ENCODE measurements at regions not wholly inside any gene's neighbourhood (a gene's known extent, or its start where the extent isn't known, plus 50 kb on each side); places are given as distances from the start of the nearest gene placed in this dataset.
"Not testable (repeated sequence)": the region's sequence is repeated elsewhere in the genome, so short reads cannot be mapped to it uniquely, and the experiment has no call there.

- POLR2A ChIA-PET: no interaction called here
- no peaks in the 10 kb centered on the region for H3K4me1 Mint-ChIP-seq
- no peak overlapping the region for H3K27ac Mint-ChIP-seq
- intact Hi-C loops (cut with DNase I, micrococcal nuclease): no loop called here
- DNase-seq (no peak), ATAC-seq (no peak)
- CTCF ChIA-PET: no interaction called here
- peaks cover 2% of the 10 kb centered on the region for H3K27me3 Mint-ChIP-seq
- no peak overlapping the region for H3K4me3 Mint-ChIP-seq
- H3K36me3 Mint-ChIP-seq (ENCODE audit: low read depth): no peaks in the 10 kb centered on the region
- H3K9me3 Mint-ChIP-seq (ENCODE audit: low read depth): peaks cover 10% of the 10 kb centered on the region
Observed at GRCh38 chr4:75338352-75338880, 175.8 kb downstream of the RCHY1 start.

- no peak for ATAC-seq
- Mint-ChIP-seq H3K4me1 (no peaks in the 10 kb centered on the region), H3K27me3 (no peaks in the 10 kb centered on the region), H3K36me3 (ENCODE audit: low read depth) (no peaks in the 10 kb centered on the region), H3K27ac (no peak overlapping the region), H3K9me3 (ENCODE audit: low read depth) (peaks cover 3% of the 10 kb centered on the region), H3K4me3 (no peak overlapping the region)
- intact Hi-C loops (cut with DNase I, micrococcal nuclease): no loop called here
- ChIA-PET CTCF (no interaction called here), POLR2A (no interaction called here)
- DNase-seq: no peak
Observed at GRCh38 chr4:75327804-75328512, 186.2 kb downstream of the RCHY1 start.

GRCh38 chr4:75325318-75325979, 188.8 kb downstream of the RCHY1 start:
- H3K36me3 Mint-ChIP-seq (ENCODE audit: low read depth): no peaks in the 10 kb centered on the region
- no peak overlapping the region for H3K27ac Mint-ChIP-seq
- intact Hi-C loops (cut with DNase I, micrococcal nuclease): no loop called here
- H3K4me3 Mint-ChIP-seq: no peak overlapping the region
- DNase-seq (no peak), ATAC-seq (no peak)
- ChIA-PET POLR2A (no interaction called here), CTCF (no interaction called here)
- no peaks in the 10 kb centered on the region for H3K9me3 Mint-ChIP-seq (ENCODE audit: low read depth)
- no peaks in the 10 kb centered on the region for H3K27me3 Mint-ChIP-seq
- no peaks in the 10 kb centered on the region for H3K4me1 Mint-ChIP-seq

- no peaks in the 10 kb centered on the region for H3K27me3 Mint-ChIP-seq
Observed at GRCh38 chr4:75321484-75321883, 192.7 kb downstream of the RCHY1 start.

GRCh38 chr4:75317641-75318040, 196.6 kb downstream of the RCHY1 start:
- H3K27ac Mint-ChIP-seq; ATAC-seq; H3K36me3 Mint-ChIP-seq (ENCODE audit: low read depth); DNase-seq; H3K9me3 Mint-ChIP-seq (ENCODE audit: low read depth); POLR2A ChIA-PET; H3K4me1 Mint-ChIP-seq; H3K4me3 Mint-ChIP-seq; H3K27me3 Mint-ChIP-seq; intact Hi-C loops (cut with DNase I, micrococcal nuclease): not testable (repeated sequence)
- CTCF ChIA-PET: interaction anchor here (0.7 kb wide), 1 partner anchor 165 kb away, joined by 3 read pairs; no protein-coding TSS in a partner anchor

More at GRCh38 chr4:75321484-75321883, 192.7 kb downstream of the RCHY1 start:
- Mint-ChIP-seq H3K36me3 (ENCODE audit: low read depth) (no peaks in the 10 kb centered on the region), H3K27ac (no peak overlapping the region), H3K4me3 (no peak overlapping the region), H3K4me1 (no peaks in the 10 kb centered on the region), H3K9me3 (ENCODE audit: low read depth) (peaks cover 2% of the 10 kb centered on the region)
- DNase-seq (no peak), ATAC-seq (no peak)
- POLR2A ChIA-PET: no interaction called here
- intact Hi-C loops (cut with DNase I, micrococcal nuclease): no loop called here
- CTCF ChIA-PET: no interaction called here

GRCh38 chr4:75308049-75308448, 206.2 kb downstream of the RCHY1 start:
- ATAC-seq: no peak
- DNase-seq: no peak
- Mint-ChIP-seq H3K4me3 (no peak overlapping the region), H3K36me3 (ENCODE audit: low read depth) (no peaks in the 10 kb centered on the region), H3K4me1 (no peaks in the 10 kb centered on the region), H3K27ac (no peak overlapping the region), H3K9me3 (ENCODE audit: low read depth) (peaks cover 4% of the 10 kb centered on the region), H3K27me3 (no peaks in the 10 kb centered on the region)
- CTCF ChIA-PET: no interaction called here
- POLR2A ChIA-PET: no interaction called here
- intact Hi-C loops (cut with DNase I, micrococcal nuclease): no loop called here

- Mint-ChIP-seq H3K27me3 (no peaks in the 10 kb centered on the region), H3K4me1 (no peaks in the 10 kb centered on the region), H3K9me3 (ENCODE audit: low read depth) (peaks cover 7% of the 10 kb centered on the region), H3K4me3 (no peak overlapping the region), H3K36me3 (ENCODE audit: low read depth) (no peaks in the 10 kb centered on the region), H3K27ac (no peak overlapping the region)
- ChIA-PET CTCF (no interaction called here), POLR2A (no interaction called here)
- DNase-seq: no peak
- intact Hi-C loops (cut with DNase I, micrococcal nuclease): no loop called here
- ATAC-seq: no peak
Observed at GRCh38 chr4:75306506-75306905, 207.7 kb downstream of the RCHY1 start.

- H3K4me1 Mint-ChIP-seq: no peaks in the 10 kb centered on the region
- no peak overlapping the region for H3K27ac Mint-ChIP-seq
- intact Hi-C loops (cut with DNase I, micrococcal nuclease): no loop called here
- H3K4me3 Mint-ChIP-seq: no peak overlapping the region
- peaks cover 2% of the 10 kb centered on the region for H3K27me3 Mint-ChIP-seq
- H3K9me3 Mint-ChIP-seq (ENCODE audit: low read depth): peaks cover 3% of the 10 kb centered on the region
- DNase-seq (no peak), ATAC-seq (no peak)
- no peaks in the 10 kb centered on the region for H3K36me3 Mint-ChIP-seq (ENCODE audit: low read depth)
- POLR2A ChIA-PET: no interaction called here
- CTCF ChIA-PET: no interaction called here
Observed at GRCh38 chr4:75302648-75303047, 211.6 kb downstream of the RCHY1 start.

GRCh38 chr4:75289914-75290582, 224.2 kb downstream of the RCHY1 start:
- Mint-ChIP-seq H3K27me3 (no peaks in the 10 kb centered on the region), H3K9me3 (ENCODE audit: low read depth) (no peaks in the 10 kb centered on the region), H3K36me3 (ENCODE audit: low read depth) (no peaks in the 10 kb centered on the region), H3K27ac (no peak overlapping the region), H3K4me1 (no peaks in the 10 kb centered on the region), H3K4me3 (no peak overlapping the region)
- ATAC-seq (no peak), DNase-seq (no peak)
- ChIA-PET CTCF (interaction anchor here (0.6 kb wide), 2 partner anchors 147 to 416 kb away, joined by 3 read pairs; no protein-coding TSS in a partner anchor), POLR2A (no interaction called here)
- intact Hi-C loops (cut with DNase I, micrococcal nuclease): no loop called here

GRCh38 chr4:75287738-75288517, 226.3 kb downstream of the RCHY1 start:
- intact Hi-C loops (cut with DNase I, micrococcal nuclease): no loop called here
- ATAC-seq: no peak
- POLR2A ChIA-PET: no interaction called here
- CTCF ChIA-PET: no interaction called here
- no peak overlapping the region for H3K27ac Mint-ChIP-seq
- no peak for DNase-seq
- no peaks in the 10 kb centered on the region for H3K36me3 Mint-ChIP-seq (ENCODE audit: low read depth)
- no peak overlapping the region for H3K4me3 Mint-ChIP-seq
- H3K4me1 Mint-ChIP-seq: no peaks in the 10 kb centered on the region
- H3K9me3 Mint-ChIP-seq (ENCODE audit: low read depth): no peaks in the 10 kb centered on the region
- no peaks in the 10 kb centered on the region for H3K27me3 Mint-ChIP-seq

- ChIA-PET POLR2A (no interaction called here), CTCF (no interaction called here)
- no peak for DNase-seq
- Mint-ChIP-seq H3K27me3 (no peaks in the 10 kb centered on the region), H3K36me3 (ENCODE audit: low read depth) (no peaks in the 10 kb centered on the region), H3K27ac (no peak overlapping the region), H3K4me1 (no peaks in the 10 kb centered on the region), H3K9me3 (ENCODE audit: low read depth) (no peaks in the 10 kb centered on the region), H3K4me3 (no peak overlapping the region)
- no peak for ATAC-seq
- intact Hi-C loops (cut with DNase I, micrococcal nuclease): no loop called here
Observed at GRCh38 chr4:75285837-75286236, 228.4 kb downstream of the RCHY1 start.
